ENCODE measurements at regions not wholly inside any gene's neighbourhood (a gene's known extent, or its start where the extent isn't known, plus 50 kb on each side); places are given as distances from the start of the nearest gene placed in this dataset.

DNA sequence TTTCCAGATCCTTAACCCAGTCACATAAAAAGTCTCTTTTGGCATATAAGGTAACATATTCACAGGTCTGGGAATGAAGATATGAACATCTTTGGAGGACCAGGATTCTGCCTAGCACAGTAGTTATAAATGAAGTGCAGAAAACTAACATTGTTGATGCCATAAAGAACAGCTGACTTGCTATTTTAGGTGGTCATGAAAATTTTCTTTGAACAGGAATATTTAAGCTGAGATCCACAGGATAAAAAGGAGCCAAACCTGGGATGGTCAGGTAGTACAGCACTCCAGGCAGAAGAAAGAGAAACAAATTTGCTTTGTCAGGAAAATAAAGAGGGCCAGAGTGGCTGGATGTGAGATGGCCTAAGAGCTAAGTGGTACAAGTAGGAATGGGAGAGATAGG is 80.0 kb downstream of the CENPW start:
- TF ChIP-seq, protein P1, sequence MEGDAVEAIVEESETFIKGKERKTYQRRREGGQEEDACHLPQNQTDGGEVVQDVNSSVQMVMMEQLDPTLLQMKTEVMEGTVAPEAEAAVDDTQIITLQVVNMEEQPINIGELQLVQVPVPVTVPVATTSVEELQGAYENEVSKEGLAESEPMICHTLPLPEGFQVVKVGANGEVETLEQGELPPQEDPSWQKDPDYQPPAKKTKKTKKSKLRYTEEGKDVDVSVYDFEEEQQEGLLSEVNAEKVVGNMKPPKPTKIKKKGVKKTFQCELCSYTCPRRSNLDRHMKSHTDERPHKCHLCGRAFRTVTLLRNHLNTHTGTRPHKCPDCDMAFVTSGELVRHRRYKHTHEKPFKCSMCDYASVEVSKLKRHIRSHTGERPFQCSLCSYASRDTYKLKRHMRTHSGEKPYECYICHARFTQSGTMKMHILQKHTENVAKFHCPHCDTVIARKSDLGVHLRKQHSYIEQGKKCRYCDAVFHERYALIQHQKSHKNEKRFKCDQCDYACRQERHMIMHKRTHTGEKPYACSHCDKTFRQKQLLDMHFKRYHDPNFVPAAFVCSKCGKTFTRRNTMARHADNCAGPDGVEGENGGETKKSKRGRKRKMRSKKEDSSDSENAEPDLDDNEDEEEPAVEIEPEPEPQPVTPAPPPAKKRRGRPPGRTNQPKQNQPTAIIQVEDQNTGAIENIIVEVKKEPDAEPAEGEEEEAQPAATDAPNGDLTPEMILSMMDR (IDR thresholded peaks at IDR 0.05 in 8 of 11, conservative IDR thresholded peaks at IDR 0.05 in 3 of 11): no peak
- no peak for TF ChIP-seq POLR2AphosphoS5 (IDR thresholded peaks at IDR 0.05)

Data from spleen (tissue), 7 donors.